Astrocyte (in vitro differentiated cells and primary cell): ENCODE measurements at regions not wholly inside any gene's neighbourhood (a gene's known extent, or its start where the extent isn't known, plus 50 kb on each side); places are given as distances from the start of the nearest gene placed in this dataset.

Experiments
- DNase-seq: peaks from one replicate; pipeline ENCODE4 v3.0.0-alpha.2; 2010; ENCODE audit warnings: low read depth
- FAIRE-seq: peaks from 2 replicates; lab custom pipeline; 2011; peaks lifted over from hg19 to GRCh38; lab: Jason Lieb, UNC
- H2AFZ ChIP-seq: 2 replicates; pipeline ENCODE4 v1.6.0; 2012; ENCODE audit warnings: low read depth, low read length, inconsistent platforms
- H3K27ac ChIP-seq: 2 replicates; pipeline ENCODE4 v1.5.1; 2011; ENCODE audit warnings: low read depth, low read length, inconsistent platforms
- H3K27me3 ChIP-seq: 2 replicates; pipeline ENCODE4 v1.6.0; 2011; ENCODE audit warnings: low read length, inconsistent platforms; ENCODE audit not compliant: insufficient read depth
- H3K36me3 ChIP-seq: 2 replicates; pipeline ENCODE4 v1.5.1; 2011; ENCODE audit warnings: low read length, inconsistent platforms; ENCODE audit not compliant: insufficient read depth
- H3K4me1 ChIP-seq: 2 replicates; pipeline ENCODE4 v1.5.1; 2011; ENCODE audit warnings: low read length, inconsistent platforms; ENCODE audit not compliant: insufficient read depth
- H3K4me2 ChIP-seq: 2 replicates; pipeline ENCODE4 v1.6.0; 2012; ENCODE audit warnings: low read length, inconsistent platforms
- H3K4me3 ChIP-seq: 2 replicates; pipeline ENCODE4 v1.5.1; 2011; ENCODE audit warnings: low read depth, mild to moderate bottlenecking, low read length, inconsistent platforms; ENCODE audit not compliant: insufficient read depth
- H3K79me2 ChIP-seq: 2 replicates; pipeline ENCODE4 v1.6.0; 2012; ENCODE audit warnings: mild to moderate bottlenecking, low read length, inconsistent platforms; ENCODE audit not compliant: insufficient read depth
- H3K9ac ChIP-seq: 2 replicates; pipeline ENCODE4 v1.6.0; 2012; ENCODE audit warnings: mild to moderate bottlenecking, low read length, inconsistent platforms
- H3K9me3 ChIP-seq: 2 replicates; pipeline ENCODE4 v1.5.1; 2012; ENCODE audit warnings: low read depth, mild to moderate bottlenecking, low read length, inconsistent platforms; ENCODE audit not compliant: insufficient read depth
- H4K20me1 ChIP-seq: 2 replicates; pipeline ENCODE4 v1.6.0; 2012; ENCODE audit warnings: low read length, inconsistent platforms; ENCODE audit not compliant: insufficient read depth
- H3K27ac Mint-ChIP-seq: one replicate; pipeline ENCODE4 v1.8.0; 2021; ENCODE audit warnings: mild to moderate bottlenecking, mixed read lengths; ENCODE audit not compliant: unreplicated experiment
- H3K27me3 Mint-ChIP-seq: one replicate; pipeline ENCODE4 v1.8.0; 2021; ENCODE audit warnings: low read depth, mixed read lengths; ENCODE audit not compliant: unreplicated experiment
- H3K36me3 Mint-ChIP-seq: one replicate; pipeline ENCODE4 v1.8.0; 2021; ENCODE audit warnings: low read depth, mixed read lengths; ENCODE audit not compliant: unreplicated experiment
- H3K4me1 Mint-ChIP-seq: one replicate; pipeline ENCODE4 v1.8.0; 2021; ENCODE audit warnings: low read depth, mixed read lengths; ENCODE audit not compliant: unreplicated experiment
- H3K4me3 Mint-ChIP-seq: one replicate; pipeline ENCODE4 v1.8.0; 2021; ENCODE audit warnings: mild to moderate bottlenecking, moderate library complexity, mixed read lengths; ENCODE audit not compliant: unreplicated experiment
- H3K9me3 Mint-ChIP-seq: one replicate; pipeline ENCODE4 v1.8.0; 2021; ENCODE audit warnings: mild to moderate bottlenecking, mixed read lengths; ENCODE audit not compliant: unreplicated experiment
- EZH2 ChIP-seq: IDR thresholded peaks from 2 replicates; pipeline ENCODE4 v1.6.1; 2012; ENCODE audit warnings: mild to moderate bottlenecking, low read length, inconsistent platforms; ENCODE audit not compliant: insufficient read depth
- TF ChIP-seq, protein P1 (sequence below): IDR thresholded peaks from 2 replicates; pipeline ENCODE4 v1.5.1; 2011; ENCODE audit warnings: low read depth, mild to moderate bottlenecking, inconsistent platforms, low read length, moderate library complexity; ENCODE audit not compliant: insufficient read depth

DNA sequence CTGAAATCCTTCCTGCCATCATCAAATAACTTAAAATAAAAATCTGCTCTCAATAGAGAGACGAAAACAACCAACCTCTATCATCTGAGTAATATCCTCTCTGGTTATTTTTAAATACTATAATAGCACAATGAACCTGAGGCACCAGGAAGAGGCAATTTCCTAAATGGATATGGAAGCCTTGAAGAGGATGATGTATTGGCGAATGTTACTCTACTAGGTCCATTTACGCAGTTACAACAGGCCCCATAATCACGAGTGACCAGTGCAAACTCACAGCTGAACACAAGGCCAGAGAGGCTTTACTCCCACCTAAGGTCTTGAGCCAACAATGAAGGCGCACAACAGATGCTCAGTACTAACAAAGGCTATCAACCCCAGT lies 678.8 kb upstream of the NR3C2 start:
- Histone ChIP-seq H4K20me1 (no peaks in the 10 kb centered on the region), H3K36me3 (no peaks in the 10 kb centered on the region), H3K9me3 (no peaks in the 10 kb centered on the region), H2AFZ (peak overlapping the region; percentile 6), H3K4me1 (peaks cover 13% of the 10 kb centered on the region), H3K4me3 (no peak overlapping the region), H3K4me2 (peak overlapping the region; percentile 9), H3K27ac (peak overlapping the region; percentile 13), H3K9ac (no peak overlapping the region), H3K79me2 (no peaks in the 10 kb centered on the region), H3K27me3 (no peaks in the 10 kb centered on the region)
- H3K9me3 Mint-ChIP-seq, result no peaks in the 10 kb centered on the region
- TF ChIP-seq, protein P1, sequence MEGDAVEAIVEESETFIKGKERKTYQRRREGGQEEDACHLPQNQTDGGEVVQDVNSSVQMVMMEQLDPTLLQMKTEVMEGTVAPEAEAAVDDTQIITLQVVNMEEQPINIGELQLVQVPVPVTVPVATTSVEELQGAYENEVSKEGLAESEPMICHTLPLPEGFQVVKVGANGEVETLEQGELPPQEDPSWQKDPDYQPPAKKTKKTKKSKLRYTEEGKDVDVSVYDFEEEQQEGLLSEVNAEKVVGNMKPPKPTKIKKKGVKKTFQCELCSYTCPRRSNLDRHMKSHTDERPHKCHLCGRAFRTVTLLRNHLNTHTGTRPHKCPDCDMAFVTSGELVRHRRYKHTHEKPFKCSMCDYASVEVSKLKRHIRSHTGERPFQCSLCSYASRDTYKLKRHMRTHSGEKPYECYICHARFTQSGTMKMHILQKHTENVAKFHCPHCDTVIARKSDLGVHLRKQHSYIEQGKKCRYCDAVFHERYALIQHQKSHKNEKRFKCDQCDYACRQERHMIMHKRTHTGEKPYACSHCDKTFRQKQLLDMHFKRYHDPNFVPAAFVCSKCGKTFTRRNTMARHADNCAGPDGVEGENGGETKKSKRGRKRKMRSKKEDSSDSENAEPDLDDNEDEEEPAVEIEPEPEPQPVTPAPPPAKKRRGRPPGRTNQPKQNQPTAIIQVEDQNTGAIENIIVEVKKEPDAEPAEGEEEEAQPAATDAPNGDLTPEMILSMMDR, result no peak
- TF ChIP-seq EZH2, result no peak
- H3K4me3 Mint-ChIP-seq, result no peak overlapping the region
- no peaks in the 10 kb centered on the region for H3K27me3 Mint-ChIP-seq
- no peaks in the 10 kb centered on the region for H3K36me3 Mint-ChIP-seq
- peaks cover 15% of the 10 kb centered on the region for H3K4me1 Mint-ChIP-seq
- DNase-seq (no peak), FAIRE-seq (no peak)
- no peak overlapping the region for H3K27ac Mint-ChIP-seq

DNA sequence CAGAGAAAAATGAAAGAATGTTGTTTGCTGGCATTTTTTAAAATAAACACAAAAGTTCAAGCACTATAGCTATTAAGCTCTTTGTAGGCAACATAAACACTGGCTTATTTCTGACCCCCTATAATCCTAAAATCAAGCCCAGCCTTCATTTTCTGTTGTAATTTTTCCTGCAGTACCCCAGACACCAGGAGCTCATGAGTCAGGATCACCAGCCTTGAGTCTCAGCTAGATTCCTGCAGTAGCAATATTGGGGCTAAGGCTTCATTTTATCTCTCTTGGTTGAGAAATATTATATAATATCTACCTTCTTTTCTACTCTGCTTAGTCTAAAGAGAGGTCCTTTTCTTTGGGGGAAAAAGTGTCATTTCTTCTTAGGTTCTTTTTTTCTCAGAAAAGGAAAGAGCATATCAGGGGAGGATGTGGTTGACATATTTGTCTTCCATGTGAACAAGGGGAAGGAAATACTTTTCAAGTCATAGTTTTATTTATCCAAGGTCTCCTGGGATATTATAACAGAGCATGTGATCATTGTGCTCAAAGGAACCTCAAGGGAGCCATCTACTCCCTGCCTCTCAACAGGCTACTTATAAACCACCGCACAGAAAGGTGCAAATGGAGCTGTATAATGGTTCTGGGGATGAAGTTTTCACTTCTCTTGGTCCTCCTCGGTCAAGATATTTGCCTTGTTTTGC lies 678.3 kb upstream of the NR3C2 start:
- Mint-ChIP-seq H3K9me3 (no peaks in the 10 kb centered on the region), H3K4me1 (peaks cover 17% of the 10 kb centered on the region), H3K27me3 (no peaks in the 10 kb centered on the region), H3K36me3 (no peaks in the 10 kb centered on the region), H3K27ac (no peak overlapping the region), H3K4me3 (no peak overlapping the region)
- Histone ChIP-seq H4K20me1 (no peaks in the 10 kb centered on the region), H3K79me2 (no peaks in the 10 kb centered on the region), H3K27ac (peak overlapping the region; percentile 13), H3K4me3 (no peak overlapping the region), H2AFZ (peak overlapping the region; percentile 6), H3K9me3 (no peaks in the 10 kb centered on the region), H3K27me3 (no peaks in the 10 kb centered on the region), H3K36me3 (no peaks in the 10 kb centered on the region), H3K4me1 (peaks cover 13% of the 10 kb centered on the region), H3K4me2 (peak overlapping the region; percentile 9), H3K9ac (no peak overlapping the region)
- no peak for TF ChIP-seq EZH2
- TF ChIP-seq, protein P1, result no peak
- DNase-seq (peak; percentile 22), FAIRE-seq (no peak)

DNA sequence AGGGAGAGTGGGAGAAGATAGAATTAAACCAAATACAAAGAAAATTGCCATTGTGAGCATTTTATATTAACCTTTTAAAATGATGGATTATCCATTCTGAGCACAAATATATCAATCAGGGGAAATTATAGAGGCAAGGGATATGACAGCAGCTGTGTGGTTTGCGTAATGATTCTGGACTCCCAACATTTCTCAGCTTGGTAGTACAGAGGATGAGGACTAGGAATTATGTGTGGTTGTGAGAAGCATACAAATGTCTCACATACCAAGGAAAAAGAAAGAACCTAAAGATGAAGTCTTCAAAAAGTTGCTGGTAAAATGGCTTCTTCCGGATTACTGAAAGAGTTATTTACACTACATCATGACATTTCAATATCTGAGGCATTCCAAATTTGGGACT lies 674.6 kb upstream of the NR3C2 start:
- no peak for DNase-seq
- no peak for FAIRE-seq
- Mint-ChIP-seq H3K27ac (peak overlapping the region; percentile 54), H3K9me3 (no peaks in the 10 kb centered on the region), H3K36me3 (no peaks in the 10 kb centered on the region), H3K4me1 (peaks cover 39% of the 10 kb centered on the region), H3K27me3 (no peaks in the 10 kb centered on the region), H3K4me3 (peak overlapping the region; percentile 42)
- H2AFZ ChIP-seq, result no peak overlapping the region
- H3K27me3 ChIP-seq, result no peaks in the 10 kb centered on the region
- no peak overlapping the region for H3K4me2 ChIP-seq
- no peak overlapping the region for H3K4me3 ChIP-seq
- TF ChIP-seq, protein P1, result no peak
- no peak for TF ChIP-seq EZH2
- H3K27ac ChIP-seq, result no peak overlapping the region
- peaks cover 29% of the 10 kb centered on the region for H3K4me1 ChIP-seq
- no peaks in the 10 kb centered on the region for H4K20me1 ChIP-seq
- H3K79me2 ChIP-seq, result no peaks in the 10 kb centered on the region
- no peaks in the 10 kb centered on the region for H3K36me3 ChIP-seq
- no peak overlapping the region for H3K9ac ChIP-seq
- H3K9me3 ChIP-seq, result no peaks in the 10 kb centered on the region
